GM06990 (cell line): ENCODE measurements at regions not wholly inside any gene's neighbourhood (a gene's known extent, or its start where the extent isn't known, plus 50 kb on each side); places are given as distances from the start of the nearest gene placed in this dataset.
"Not testable (repeated sequence)": the region's sequence is repeated elsewhere in the genome, so short reads cannot be mapped to it uniquely, and the experiment has no call there.

Experiments used
- DNase-seq: peaks from one replicate; pipeline ENCODE4 v3.0.0-alpha.2; 2011; ENCODE audit not compliant: insufficient read length; ENCODE audit errors: extremely low read depth
- H3K27me3 ChIP-seq: replicated peaks from 2 replicates; pipeline ENCODE4 v1.6.0; 2011; ENCODE audit warnings: low read length; ENCODE audit not compliant: control insufficient read depth, insufficient read depth
- H3K36me3 ChIP-seq: 2 replicates; pipeline ENCODE4 v1.5.1; 2011; ENCODE audit warnings: low read length; ENCODE audit not compliant: control insufficient read depth, insufficient read depth
- H3K4me3 ChIP-seq: replicated peaks from 2 replicates; pipeline ENCODE4 v1.5.1; 2011; ENCODE audit warnings: low read depth, mild to moderate bottlenecking, control low read depth, low read length
- TF ChIP-seq, protein P1 (sequence below): IDR thresholded peaks from 2 replicates; pipeline ENCODE4 v1.5.1; 2011; ENCODE audit warnings: low read length, control low read depth, mild to moderate bottlenecking, inconsistent platforms; ENCODE audit not compliant: insufficient read depth, poor library complexity, severe bottlenecking

DNA sequence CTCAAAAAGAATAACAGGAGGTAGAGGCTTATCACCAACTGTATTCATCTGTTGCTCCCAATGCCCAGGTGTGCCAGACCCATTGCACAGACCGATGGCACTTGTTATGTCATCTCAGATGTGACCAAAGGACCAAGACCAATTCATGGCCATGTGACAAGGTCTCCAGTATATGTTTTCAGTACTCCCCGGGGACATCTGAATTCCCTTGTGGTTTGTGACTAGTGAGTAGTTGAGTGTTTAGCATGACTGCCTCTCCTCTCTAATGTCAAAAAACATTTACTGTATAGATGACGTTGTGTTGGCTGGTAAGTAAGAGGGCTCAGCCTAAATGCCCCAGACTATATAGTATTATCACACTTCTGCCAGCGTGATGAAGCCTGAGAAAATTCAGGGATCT, 202.1 kb upstream of the SMIM30 start:
- no peak for DNase-seq
- no peak overlapping the region for H3K4me3 ChIP-seq
- TF ChIP-seq, protein P1, sequence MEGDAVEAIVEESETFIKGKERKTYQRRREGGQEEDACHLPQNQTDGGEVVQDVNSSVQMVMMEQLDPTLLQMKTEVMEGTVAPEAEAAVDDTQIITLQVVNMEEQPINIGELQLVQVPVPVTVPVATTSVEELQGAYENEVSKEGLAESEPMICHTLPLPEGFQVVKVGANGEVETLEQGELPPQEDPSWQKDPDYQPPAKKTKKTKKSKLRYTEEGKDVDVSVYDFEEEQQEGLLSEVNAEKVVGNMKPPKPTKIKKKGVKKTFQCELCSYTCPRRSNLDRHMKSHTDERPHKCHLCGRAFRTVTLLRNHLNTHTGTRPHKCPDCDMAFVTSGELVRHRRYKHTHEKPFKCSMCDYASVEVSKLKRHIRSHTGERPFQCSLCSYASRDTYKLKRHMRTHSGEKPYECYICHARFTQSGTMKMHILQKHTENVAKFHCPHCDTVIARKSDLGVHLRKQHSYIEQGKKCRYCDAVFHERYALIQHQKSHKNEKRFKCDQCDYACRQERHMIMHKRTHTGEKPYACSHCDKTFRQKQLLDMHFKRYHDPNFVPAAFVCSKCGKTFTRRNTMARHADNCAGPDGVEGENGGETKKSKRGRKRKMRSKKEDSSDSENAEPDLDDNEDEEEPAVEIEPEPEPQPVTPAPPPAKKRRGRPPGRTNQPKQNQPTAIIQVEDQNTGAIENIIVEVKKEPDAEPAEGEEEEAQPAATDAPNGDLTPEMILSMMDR, result no peak
- H3K36me3 ChIP-seq, result no peaks in the 10 kb centered on the region
- no peaks in the 10 kb centered on the region for H3K27me3 ChIP-seq

DNA sequence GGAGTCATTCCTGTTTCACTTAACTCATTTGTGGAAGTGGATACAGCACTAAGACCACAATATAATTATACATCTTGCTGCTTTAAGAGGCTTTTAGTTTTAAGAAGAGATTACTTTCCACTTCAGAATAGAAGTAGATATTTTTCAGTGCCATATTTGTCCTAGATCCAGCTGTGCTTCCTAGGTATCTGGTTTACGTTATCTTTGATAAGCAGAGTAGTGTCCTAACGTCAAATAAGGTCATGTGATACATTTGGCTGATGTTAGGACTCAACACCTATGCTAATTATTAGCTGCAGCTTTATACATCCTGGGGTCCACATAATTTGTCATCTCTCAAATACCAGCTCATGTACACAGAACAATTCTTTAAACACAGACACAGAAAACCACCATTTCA, 196.2 kb upstream of the SMIM30 start:
- H3K36me3 ChIP-seq, result no peaks in the 10 kb centered on the region
- TF ChIP-seq, protein P1, result no peak
- no peak overlapping the region for H3K4me3 ChIP-seq
- no peak for DNase-seq
- H3K27me3 ChIP-seq, result no peaks in the 10 kb centered on the region

DNA sequence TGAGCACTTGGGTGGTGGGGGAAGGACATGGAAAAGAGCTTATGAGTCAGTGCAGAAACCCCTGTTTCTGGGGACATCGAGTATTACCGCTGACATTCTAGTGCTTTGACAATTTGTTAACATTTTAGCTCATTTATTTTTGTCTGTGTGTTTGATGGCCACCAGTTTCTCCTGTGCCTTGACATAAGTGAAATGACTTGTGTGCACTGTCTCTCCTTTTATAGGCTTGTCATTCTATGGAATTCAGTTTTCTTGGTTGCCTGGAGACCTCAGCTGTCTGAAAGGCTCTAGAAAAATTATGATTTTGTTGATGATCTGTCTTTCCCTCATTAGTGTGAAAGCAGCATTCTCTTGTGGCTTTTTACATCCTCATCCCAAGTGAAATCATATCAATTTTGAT, 190.0 kb upstream of the SMIM30 start:
- DNase-seq, result no peak
- Histone ChIP-seq H3K36me3 (no peaks in the 10 kb centered on the region), H3K4me3 (no peak overlapping the region), H3K27me3 (no peaks in the 10 kb centered on the region)
- TF ChIP-seq, protein P1, result no peak

DNA sequence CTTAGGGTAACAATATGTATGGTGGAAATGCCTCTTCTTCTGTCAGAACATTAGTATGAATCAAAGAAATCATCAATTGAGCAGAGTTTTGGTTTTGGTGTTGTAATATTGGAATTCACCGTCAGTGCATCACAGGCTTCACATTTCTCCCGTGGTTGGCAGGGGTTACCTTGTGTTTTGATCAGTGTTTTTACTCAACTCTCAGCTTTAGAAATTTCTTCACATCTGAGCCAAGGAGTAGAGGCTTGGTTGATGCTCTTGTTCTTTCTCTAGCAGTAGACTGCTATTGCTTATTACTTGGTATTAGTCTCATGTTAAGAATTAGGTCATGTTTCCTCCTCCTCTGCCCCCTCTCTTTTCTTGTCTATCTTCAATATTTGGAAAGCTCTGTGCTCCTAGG, 188.8 kb upstream of the SMIM30 start:
- no peak overlapping the region for H3K4me3 ChIP-seq
- DNase-seq, result no peak
- no peaks in the 10 kb centered on the region for H3K27me3 ChIP-seq

DNA sequence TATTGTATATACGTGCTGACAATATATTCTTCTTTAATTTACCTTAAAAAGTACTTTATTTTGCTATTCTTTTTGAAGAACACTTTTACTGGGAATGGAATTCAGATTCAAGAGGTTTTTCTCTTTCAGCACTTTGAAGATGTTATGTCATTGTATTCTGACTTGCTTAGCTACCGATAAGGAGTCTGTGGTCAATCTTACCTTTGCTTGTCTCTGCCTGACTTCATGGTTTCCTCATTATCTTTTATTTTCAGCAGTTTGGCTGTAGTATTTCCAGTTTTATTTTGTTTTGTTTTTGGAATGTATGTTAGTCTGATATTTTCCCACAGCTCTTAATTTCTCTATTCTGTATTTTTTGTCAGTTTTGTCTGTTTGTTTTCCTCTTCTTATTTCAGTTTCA, 187.9 kb upstream of the SMIM30 start:
- no peaks in the 10 kb centered on the region for H3K36me3 ChIP-seq
- no peak for DNase-seq
- TF ChIP-seq, protein P1, result no peak
- no peaks in the 10 kb centered on the region for H3K27me3 ChIP-seq
- no peak overlapping the region for H3K4me3 ChIP-seq

More for the DNA sequence above, 188.8 kb upstream of the SMIM30 start:
- H3K36me3 ChIP-seq, result no peaks in the 10 kb centered on the region
- TF ChIP-seq, protein P1, result no peak

DNA sequence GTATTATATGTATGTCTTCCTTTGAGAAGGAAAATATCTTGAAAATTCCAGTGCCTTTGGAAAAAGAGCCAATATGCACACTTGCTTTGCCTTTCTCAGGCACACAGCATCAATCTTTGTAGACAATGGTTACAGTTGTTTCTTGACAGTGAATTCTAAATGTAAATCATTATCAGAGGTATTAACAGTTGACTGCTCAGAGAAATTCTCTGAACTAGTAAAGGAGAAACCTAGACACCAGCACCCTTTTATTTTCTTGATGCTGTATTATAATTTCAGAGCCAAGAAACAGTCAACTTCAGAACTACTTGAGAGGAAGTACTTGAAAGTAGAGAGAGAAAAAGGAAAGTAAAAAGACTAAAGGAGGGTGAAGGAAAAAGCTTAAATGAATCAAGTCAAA, 185.8 kb upstream of the SMIM30 start:
- H3K4me3 ChIP-seq, result no peak overlapping the region
- no peaks in the 10 kb centered on the region for H3K27me3 ChIP-seq
- DNase-seq, result no peak
- TF ChIP-seq, protein P1, result no peak
- no peaks in the 10 kb centered on the region for H3K36me3 ChIP-seq

DNA sequence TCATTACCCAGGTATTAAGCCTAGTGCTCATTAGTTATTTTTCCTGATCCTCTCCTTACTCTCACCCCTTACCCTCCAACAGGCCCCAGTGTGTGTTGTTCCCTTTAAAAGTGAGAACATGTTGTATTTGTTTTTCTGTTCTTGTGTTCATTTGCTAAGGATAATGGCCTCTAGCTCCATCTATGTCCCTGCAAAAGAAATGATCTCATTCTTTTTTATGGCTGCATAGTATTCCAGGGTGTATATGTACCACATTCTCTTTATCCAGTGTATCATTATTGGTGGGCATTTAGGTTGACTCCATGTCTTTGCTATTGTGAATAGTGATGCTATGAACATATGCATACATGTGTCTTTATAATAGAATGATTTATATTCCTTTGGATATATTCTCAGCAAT, 185.0 kb upstream of the SMIM30 start:
- not testable (repeated sequence) for H3K36me3 ChIP-seq, DNase-seq, H3K27me3 ChIP-seq, H3K4me3 ChIP-seq
